Uterus (tissue), 3 donors: ENCODE measurements at regions not wholly inside any gene's neighbourhood (a gene's known extent, or its start where the extent isn't known, plus 50 kb on each side); places are given as distances from the start of the nearest gene placed in this dataset.
"Not testable (repeated sequence)": the region's sequence is repeated elsewhere in the genome, so short reads cannot be mapped to it uniquely, and the experiment has no call there.

ENCODE experiments used
- DNase-seq, 2 donors: peaks; one replicate each; pipeline ENCODE4 v3.0.0-alpha.2; 2019 to 2020
- H3K27ac ChIP-seq, 2 donors: fragments of 200-600 bp; sonication (generic); 1 replicate in 1 of 2; 2 replicates in 1 of 2; pipeline ENCODE4 v1.5.1; 2016 to 2018
- H3K27me3 ChIP-seq, 2 donors: fragments of 200-600 bp; sonication (generic); one replicate each; pipeline ENCODE4 v1.5.1; 2018 to 2019; ENCODE audit warnings: control low read depth in 1 of 2
- H3K36me3 ChIP-seq, 2 donors: fragments of 200-600 bp; sonication (generic); one replicate each; pipeline ENCODE4 v1.5.1; 2019; ENCODE audit warnings: control low read depth in 1 of 2
- H3K4me1 ChIP-seq, 2 donors: fragments of 200-600 bp; sonication (generic); one replicate each; pipeline ENCODE4 v1.5.1; 2018 to 2019; ENCODE audit warnings: control low read depth in 1 of 2
- H3K4me3 ChIP-seq, 2 donors: fragments of 200-600 bp; sonication (generic); 1 replicate in 1 of 2; 2 replicates in 1 of 2; pipeline ENCODE4 v1.5.1; 2018 to 2019; ENCODE audit warnings: mild to moderate bottlenecking in 1 of 2
- H3K9me3 ChIP-seq, 2 donors: fragments of 200-600 bp; sonication (generic); one replicate each; pipeline ENCODE4 v1.5.1; 2019; ENCODE audit warnings: control low read depth in 1 of 2
- POLR2A ChIP-seq, 2 donors: fragments of 450-650 bp; IDR thresholded peaks; one replicate each; pipeline ENCODE4 v1.6.1; 2016; ENCODE audit warnings: antibody characterized with exemption in 2 of 2, mild to moderate bottlenecking in 1 of 2, moderate library complexity in 1 of 2
- intact Hi-C: fragments of 100-400 bp; cut with DNase I; formaldehyde crosslinking; loops from one replicate; pipeline ENCODE4 v1.15.1; 2023; ENCODE audit warnings: low total_unique reads
- TF ChIP-seq, protein P1 (sequence below), 4 experiments: fragments of 200-600 bp in 2 of 4; fragments of 450-650 bp in 2 of 4; sonication (generic) in 2 of 4; IDR thresholded peaks; one replicate each; pipeline ENCODE4 v1.5.1; 2016 to 2019; ENCODE audit warnings: antibody characterized with exemption in 4 of 4, mild to moderate bottlenecking in 2 of 4, moderate library complexity in 1 of 4
- donor health status: DM: yes; HTN: yes; CAD: no.

DNA sequence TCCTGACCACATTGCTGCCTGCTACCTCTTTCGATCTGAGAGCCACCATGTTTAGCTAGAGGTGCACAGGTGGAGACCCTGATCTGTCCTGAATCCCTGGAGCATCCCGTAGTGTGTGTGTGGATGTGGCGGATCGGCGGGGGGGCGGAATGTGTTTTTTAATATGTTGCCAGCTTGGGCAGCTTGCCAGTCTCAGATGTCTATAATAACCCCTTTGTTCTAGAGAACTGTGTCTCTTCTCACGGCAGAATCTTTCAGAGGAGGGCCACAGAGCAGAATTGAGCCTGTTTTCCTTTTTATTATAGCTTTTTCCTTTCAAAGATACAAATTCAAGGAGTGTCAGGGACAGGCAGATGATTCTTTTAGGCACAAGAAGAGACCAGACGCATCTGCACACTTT, 934.1 kb upstream of the KLHL29 start:
- H3K4me3 ChIP-seq, result no peak overlapping the region
- TF ChIP-seq, protein P1, sequence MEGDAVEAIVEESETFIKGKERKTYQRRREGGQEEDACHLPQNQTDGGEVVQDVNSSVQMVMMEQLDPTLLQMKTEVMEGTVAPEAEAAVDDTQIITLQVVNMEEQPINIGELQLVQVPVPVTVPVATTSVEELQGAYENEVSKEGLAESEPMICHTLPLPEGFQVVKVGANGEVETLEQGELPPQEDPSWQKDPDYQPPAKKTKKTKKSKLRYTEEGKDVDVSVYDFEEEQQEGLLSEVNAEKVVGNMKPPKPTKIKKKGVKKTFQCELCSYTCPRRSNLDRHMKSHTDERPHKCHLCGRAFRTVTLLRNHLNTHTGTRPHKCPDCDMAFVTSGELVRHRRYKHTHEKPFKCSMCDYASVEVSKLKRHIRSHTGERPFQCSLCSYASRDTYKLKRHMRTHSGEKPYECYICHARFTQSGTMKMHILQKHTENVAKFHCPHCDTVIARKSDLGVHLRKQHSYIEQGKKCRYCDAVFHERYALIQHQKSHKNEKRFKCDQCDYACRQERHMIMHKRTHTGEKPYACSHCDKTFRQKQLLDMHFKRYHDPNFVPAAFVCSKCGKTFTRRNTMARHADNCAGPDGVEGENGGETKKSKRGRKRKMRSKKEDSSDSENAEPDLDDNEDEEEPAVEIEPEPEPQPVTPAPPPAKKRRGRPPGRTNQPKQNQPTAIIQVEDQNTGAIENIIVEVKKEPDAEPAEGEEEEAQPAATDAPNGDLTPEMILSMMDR (IDR thresholded peaks at IDR 0.05), result no peak
- TF ChIP-seq POLR2A (IDR thresholded peaks at IDR 0.05), result no peak
- intact Hi-C loops, result no loop called here
- no peak overlapping the region for H3K27ac ChIP-seq
- no peak for DNase-seq
- no peaks in the 10 kb centered on the region for H3K36me3 ChIP-seq
- H3K27me3 ChIP-seq, result no peaks in the 10 kb centered on the region
- no peaks in the 10 kb centered on the region for H3K4me1 ChIP-seq
- no peaks in the 10 kb centered on the region for H3K9me3 ChIP-seq

DNA sequence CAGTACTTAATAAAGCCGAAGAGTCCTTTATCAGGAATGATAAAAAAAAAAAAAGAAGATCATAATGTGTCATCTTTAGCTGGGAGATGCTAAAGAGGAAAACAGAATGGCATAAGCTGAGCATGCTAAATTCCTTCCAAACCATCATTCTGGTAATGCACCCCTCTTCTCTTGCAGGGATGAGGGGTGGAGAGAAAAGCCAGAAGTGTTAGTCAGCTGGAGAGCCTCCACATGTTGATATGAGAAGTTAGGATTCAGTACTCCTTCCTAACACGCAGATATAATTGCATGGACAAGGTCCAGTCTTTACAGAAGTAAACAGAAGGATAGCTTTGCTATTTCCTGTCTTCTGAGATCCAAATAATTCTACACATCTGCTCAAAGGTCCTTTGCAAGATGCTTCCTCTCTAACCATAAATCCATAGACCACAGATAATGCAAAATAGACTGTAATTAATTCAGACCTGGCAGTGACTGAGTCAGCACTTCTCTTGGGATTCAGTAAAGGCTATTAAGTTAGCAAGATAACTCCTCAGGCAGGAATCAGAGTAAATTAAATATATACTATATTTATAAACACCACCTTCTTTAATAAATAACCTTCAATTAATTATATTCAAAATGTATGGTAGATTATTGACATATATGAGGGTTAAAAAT, 930.0 kb upstream of the KLHL29 start:
- no peak for TF ChIP-seq POLR2A (IDR thresholded peaks at IDR 0.05)
- TF ChIP-seq, protein P1 (IDR thresholded peaks at IDR 0.05), result no peak
- intact Hi-C loops, result no loop called here
- Histone ChIP-seq H3K36me3 (no peaks in the 10 kb centered on the region), H3K4me1 (no peaks in the 10 kb centered on the region), H3K4me3 (no peak overlapping the region), H3K9me3 (no peaks in the 10 kb centered on the region), H3K27me3 (no peaks in the 10 kb centered on the region), H3K27ac (no peak overlapping the region)
- no peak for DNase-seq

DNA sequence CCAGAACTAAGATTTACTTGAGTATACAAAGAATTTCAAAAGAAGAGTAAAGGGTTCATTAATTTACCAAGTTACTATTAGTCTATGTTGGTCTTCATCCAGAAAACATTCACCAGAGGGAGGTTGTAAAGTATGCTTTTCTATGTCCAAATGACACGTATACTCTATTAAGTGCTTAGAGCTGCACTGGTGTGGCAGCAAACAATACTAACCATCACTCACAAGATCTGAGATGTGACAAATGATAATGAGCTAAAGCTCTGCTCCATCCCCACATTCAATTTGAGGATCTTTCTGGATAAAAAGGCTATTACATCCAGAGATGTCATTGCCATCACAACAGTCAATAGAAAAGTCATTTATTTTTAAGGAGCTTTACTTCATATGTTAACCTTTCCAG, 926.5 kb upstream of the KLHL29 start:
- DNase-seq, result no peak
- Histone ChIP-seq H3K36me3 (no peaks in the 10 kb centered on the region), H3K27me3 (no peaks in the 10 kb centered on the region), H3K27ac (no peak overlapping the region), H3K9me3 (no peaks in the 10 kb centered on the region), H3K4me3 (no peak overlapping the region), H3K4me1 (no peaks in the 10 kb centered on the region)
- TF ChIP-seq, protein P1 (IDR thresholded peaks at IDR 0.05), result no peak
- TF ChIP-seq POLR2A (IDR thresholded peaks at IDR 0.05), result no peak
- intact Hi-C loops, result no loop called here

DNA sequence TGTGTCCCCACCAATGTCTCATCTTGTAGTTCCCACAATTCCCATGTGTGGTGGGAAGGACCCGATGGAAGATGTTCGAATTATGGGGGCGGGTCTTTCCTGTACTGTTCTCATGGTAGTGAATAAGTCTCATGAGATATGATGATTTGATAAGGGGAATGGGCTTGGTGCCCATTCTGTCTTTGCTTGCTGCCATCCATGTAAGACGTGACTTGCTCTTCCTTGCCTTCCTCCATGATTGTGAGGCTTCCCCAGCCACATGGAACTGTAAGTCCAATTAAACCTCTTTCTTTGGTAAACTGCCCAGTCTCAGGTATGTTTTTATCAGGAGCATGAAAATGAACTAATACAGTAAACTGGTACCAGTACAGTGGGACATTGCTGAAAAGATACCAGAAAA, 909.9 kb upstream of the KLHL29 start:
- H3K27me3 ChIP-seq, DNase-seq, H3K36me3 ChIP-seq, H3K4me1 ChIP-seq, H3K27ac ChIP-seq, intact Hi-C loops, H3K9me3 ChIP-seq, H3K4me3 ChIP-seq: not testable (repeated sequence)

DNA sequence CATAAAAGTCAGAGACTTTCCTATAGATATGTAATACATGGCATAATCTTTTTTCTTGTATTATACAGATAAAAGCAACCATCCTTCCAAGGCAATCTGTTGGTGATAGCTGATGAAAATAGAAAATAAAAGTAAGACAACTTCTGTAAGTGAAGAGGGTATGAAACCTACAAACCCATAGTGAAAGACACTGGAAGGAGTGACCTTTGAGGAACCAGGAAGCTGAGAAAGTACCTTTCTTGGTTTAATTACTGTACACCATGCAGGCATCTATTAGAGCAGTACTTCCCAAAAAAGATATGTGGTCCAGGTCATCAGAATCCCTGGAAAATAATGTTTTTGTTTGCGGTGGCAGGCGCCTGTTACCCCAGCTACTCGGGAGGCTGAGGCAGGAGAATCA, 906.6 kb upstream of the KLHL29 start:
- no peaks in the 10 kb centered on the region for H3K36me3 ChIP-seq
- intact Hi-C loops, result no loop called here
- TF ChIP-seq, protein P1 (IDR thresholded peaks at IDR 0.05), result no peak
- no peak for TF ChIP-seq POLR2A (IDR thresholded peaks at IDR 0.05)
- H3K4me1 ChIP-seq, result no peaks in the 10 kb centered on the region
- no peaks in the 10 kb centered on the region for H3K9me3 ChIP-seq
- H3K27ac ChIP-seq, result no peak overlapping the region
- DNase-seq, result no peak
- no peaks in the 10 kb centered on the region for H3K27me3 ChIP-seq
- no peak overlapping the region for H3K4me3 ChIP-seq
